ENCODE measurements at regions not wholly inside any gene's neighbourhood (a gene's known extent, or its start where the extent isn't known, plus 50 kb on each side); places are given as distances from the start of the nearest gene placed in this dataset.

DNA sequence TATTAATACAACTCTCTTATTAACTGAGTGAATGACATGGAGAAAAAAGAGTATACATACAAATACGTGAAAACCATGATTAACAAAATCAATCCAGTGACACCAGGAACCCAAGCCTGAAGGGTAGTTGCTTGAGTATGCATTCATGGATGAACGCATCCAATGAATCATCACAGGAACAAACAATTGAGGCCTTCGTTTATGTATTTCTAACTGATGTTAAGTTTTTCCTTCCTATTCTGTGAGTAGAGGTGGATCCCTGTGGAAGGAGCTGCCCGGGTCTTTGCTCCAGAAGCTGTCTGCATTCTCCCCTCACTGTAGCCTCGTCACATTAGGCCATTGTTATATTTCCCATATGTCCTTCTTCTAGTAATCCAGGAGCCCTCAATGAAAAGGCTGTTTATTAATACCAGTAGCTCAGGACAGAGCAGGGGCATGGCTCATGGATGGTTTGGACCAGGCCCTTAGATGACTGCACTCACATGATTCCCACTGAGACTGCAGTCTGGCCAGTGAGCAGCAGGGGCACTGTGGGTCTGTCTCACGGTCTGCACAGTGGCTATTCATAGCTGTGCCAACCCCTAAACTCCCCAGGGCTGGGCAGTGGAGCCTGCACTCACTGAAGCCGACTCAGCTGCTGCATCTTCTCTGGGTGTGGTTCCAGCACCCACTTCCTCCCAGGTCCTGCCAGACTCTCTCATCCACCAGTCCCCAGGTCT is 128.1 kb upstream of the TOP3B start:
- Histone ChIP-seq H3K27ac (ENCODE audit: low read depth in 1 of 2, low read length in 2 of 2) (no peak overlapping the region), H3K4me3 (ENCODE audit: low read depth in 1 of 3, low read length in 3 of 3) (no peak overlapping the region), H3K4me1 (ENCODE audit: control insufficient read depth in 4 of 4, insufficient read depth in 4 of 4, low read length in 3 of 4) (peaks cover 0 to 3% (median 0%) of the 10 kb centered on the region in 4 donors), H3K9ac (ENCODE audit: low read depth in 1 of 2, low read length in 2 of 2) (no peak overlapping the region), H3K9me3 (ENCODE audit: control insufficient read depth in 4 of 4, low read length in 3 of 4) (no peaks in the 10 kb centered on the region), H3K36me3 (ENCODE audit: control insufficient read depth in 4 of 4, insufficient read depth in 3 of 4, low read depth in 1 of 4, low read length in 3 of 4) (no peaks in the 10 kb centered on the region), H3K27me3 (ENCODE audit: control insufficient read depth in 4 of 4, insufficient read depth in 4 of 4, low read length in 3 of 4) (no peaks in the 10 kb centered on the region)
- no peak for DNase-seq (ENCODE audit: low spot score)
- WGBS = 76% methylated on average over 7 of the region's 7 CpGs
- TF ChIP-seq FOXA2 (IDR thresholded peaks at IDR 0.05) (no peak), RXRA (IDR thresholded peaks at IDR 0.05) (no peak), HNF4A (conservative IDR thresholded peaks at IDR 0.05) (no peak), RAD21 (IDR thresholded peaks at IDR 0.05) (peak; percentile 10 to 56), SP1 (IDR thresholded peaks at IDR 0.05) (no peak), JUND (IDR thresholded peaks at IDR 0.05) (no peak)
- TF ChIP-seq, protein P1, sequence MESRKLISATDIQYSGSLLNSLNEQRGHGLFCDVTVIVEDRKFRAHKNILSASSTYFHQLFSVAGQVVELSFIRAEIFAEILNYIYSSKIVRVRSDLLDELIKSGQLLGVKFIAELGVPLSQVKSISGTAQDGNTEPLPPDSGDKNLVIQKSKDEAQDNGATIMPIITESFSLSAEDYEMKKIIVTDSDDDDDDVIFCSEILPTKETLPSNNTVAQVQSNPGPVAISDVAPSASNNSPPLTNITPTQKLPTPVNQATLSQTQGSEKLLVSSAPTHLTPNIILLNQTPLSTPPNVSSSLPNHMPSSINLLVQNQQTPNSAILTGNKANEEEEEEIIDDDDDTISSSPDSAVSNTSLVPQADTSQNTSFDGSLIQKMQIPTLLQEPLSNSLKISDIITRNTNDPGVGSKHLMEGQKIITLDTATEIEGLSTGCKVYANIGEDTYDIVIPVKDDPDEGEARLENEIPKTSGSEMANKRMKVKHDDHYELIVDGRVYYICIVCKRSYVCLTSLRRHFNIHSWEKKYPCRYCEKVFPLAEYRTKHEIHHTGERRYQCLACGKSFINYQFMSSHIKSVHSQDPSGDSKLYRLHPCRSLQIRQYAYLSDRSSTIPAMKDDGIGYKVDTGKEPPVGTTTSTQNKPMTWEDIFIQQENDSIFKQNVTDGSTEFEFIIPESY (IDR thresholded peaks at IDR 0.05) = no peak
- TF ChIP-seq, protein P2, sequence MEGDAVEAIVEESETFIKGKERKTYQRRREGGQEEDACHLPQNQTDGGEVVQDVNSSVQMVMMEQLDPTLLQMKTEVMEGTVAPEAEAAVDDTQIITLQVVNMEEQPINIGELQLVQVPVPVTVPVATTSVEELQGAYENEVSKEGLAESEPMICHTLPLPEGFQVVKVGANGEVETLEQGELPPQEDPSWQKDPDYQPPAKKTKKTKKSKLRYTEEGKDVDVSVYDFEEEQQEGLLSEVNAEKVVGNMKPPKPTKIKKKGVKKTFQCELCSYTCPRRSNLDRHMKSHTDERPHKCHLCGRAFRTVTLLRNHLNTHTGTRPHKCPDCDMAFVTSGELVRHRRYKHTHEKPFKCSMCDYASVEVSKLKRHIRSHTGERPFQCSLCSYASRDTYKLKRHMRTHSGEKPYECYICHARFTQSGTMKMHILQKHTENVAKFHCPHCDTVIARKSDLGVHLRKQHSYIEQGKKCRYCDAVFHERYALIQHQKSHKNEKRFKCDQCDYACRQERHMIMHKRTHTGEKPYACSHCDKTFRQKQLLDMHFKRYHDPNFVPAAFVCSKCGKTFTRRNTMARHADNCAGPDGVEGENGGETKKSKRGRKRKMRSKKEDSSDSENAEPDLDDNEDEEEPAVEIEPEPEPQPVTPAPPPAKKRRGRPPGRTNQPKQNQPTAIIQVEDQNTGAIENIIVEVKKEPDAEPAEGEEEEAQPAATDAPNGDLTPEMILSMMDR (IDR thresholded peaks at IDR 0.05; ENCODE audit: low read depth, low read length, missing input control) = peak; percentile 38

DNA sequence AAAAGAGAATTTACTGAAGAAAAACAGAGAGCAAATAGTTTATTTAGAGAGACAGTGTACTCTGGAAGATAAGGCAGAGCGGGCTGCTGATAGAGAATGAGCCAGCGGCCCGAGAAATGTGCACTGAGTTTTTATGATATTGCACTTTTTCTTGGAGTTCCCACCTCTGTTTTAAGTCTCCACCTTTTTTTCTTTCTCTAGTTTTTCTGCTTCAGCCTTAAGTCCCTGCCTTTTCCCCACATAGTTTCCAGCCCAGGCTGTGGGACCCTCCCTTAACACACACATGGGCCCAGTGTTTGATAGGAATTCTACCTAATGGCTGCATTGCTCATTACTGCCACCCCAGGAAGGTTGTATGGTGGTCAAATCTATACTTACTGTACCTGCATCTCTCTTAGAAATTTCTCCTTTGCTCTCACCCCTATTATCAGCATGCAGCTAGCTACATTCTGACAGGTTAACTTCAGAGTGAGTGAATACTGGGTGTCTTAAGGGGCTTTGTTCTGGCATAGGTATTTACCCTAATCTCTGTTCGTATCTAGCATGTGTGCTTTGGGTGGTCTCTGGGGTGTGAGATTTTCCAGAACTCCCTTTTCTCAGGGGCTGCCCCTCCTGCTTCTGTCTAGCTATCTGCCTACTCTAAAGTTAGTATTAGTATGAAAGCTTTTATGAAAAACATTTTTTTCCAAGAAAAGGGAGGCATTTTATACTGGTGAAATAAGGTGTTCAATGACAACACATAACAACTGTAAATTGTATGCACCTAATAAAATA is 127.3 kb upstream of the TOP3B start:
- H3K27ac ChIP-seq (ENCODE audit: low read depth in 1 of 2, low read length in 2 of 2) = no peak overlapping the region
- TF ChIP-seq TAF1 (conservative IDR thresholded peaks at IDR 0.05) (no peak), RAD21 (IDR thresholded peaks at IDR 0.05) (peak in 1 of 2 donors; percentile 7), FOXA1 (IDR thresholded peaks at IDR 0.05) (no peak), JUND (IDR thresholded peaks at IDR 0.05) (no peak), NR2F2 (IDR thresholded peaks at IDR 0.05) (no peak)
- TF ChIP-seq, protein P1 (IDR thresholded peaks at IDR 0.05) = no peak
- TF ChIP-seq, protein P3, sequence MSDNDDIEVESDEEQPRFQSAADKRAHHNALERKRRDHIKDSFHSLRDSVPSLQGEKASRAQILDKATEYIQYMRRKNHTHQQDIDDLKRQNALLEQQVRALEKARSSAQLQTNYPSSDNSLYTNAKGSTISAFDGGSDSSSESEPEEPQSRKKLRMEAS (IDR thresholded peaks at IDR 0.05) = no peak
- H3K9ac ChIP-seq (ENCODE audit: low read depth in 1 of 2, low read length in 2 of 2) = no peak overlapping the region
- no peak for DNase-seq (ENCODE audit: low spot score)
- H3K27me3 ChIP-seq (ENCODE audit: control insufficient read depth in 4 of 4, insufficient read depth in 4 of 4, low read length in 3 of 4) = no peaks in the 10 kb centered on the region
- no peaks in the 10 kb centered on the region for H3K36me3 ChIP-seq (ENCODE audit: control insufficient read depth in 4 of 4, insufficient read depth in 3 of 4, low read depth in 1 of 4, low read length in 3 of 4)
- peaks cover 0 to 3% (median 0%) of the 10 kb centered on the region in 4 donors for H3K4me1 ChIP-seq (ENCODE audit: control insufficient read depth in 4 of 4, insufficient read depth in 4 of 4, low read length in 3 of 4)
- H3K9me3 ChIP-seq (ENCODE audit: control insufficient read depth in 4 of 4, low read length in 3 of 4) = no peaks in the 10 kb centered on the region
- 86% methylated on average over 4 of the region's 4 CpGs for WGBS
- H3K4me3 ChIP-seq (ENCODE audit: low read depth in 1 of 3, low read length in 3 of 3) = no peak overlapping the region
